A549 (cell line): ENCODE measurements at regions not wholly inside any gene's neighbourhood (a gene's known extent, or its start where the extent isn't known, plus 50 kb on each side); places are given as distances from the start of the nearest gene placed in this dataset.
"Not testable (repeated sequence)": the region's sequence is repeated elsewhere in the genome, so short reads cannot be mapped to it uniquely, and the experiment has no call there.

Experiments
- ATAC-seq, 2 experiments: fragments of 200-7000 bp in 1 of 2; fragments of >200 bp in 1 of 2; cut with Nextera tagmentation in 1 of 2; cut with Tn5 transposase in 1 of 2; 3 replicates each; pipeline versions ENCODE4 v1.8.0 to v1.9.1; 2018 to 2020; ENCODE audit warnings: mild to moderate bottlenecking in 1 of 2, moderate library complexity in 1 of 2
- CTCF ChIA-PET: fragments of 300-600 bp; sonication (Branson Sonifier 250); formaldehyde crosslinking; extraction: SDS; loops from one replicate; lab custom pipeline; 2021; ENCODE audit warnings: antibody characterized with exemption, inconsistent platforms; lab: Yijun Ruan, JAX
- POLR2A ChIA-PET: fragments of 350-600 bp; formaldehyde crosslinking; extraction: SDS; loops from one replicate; lab custom pipeline; 2021; ENCODE audit warnings: antibody characterized with exemption, inconsistent platforms; lab: Yijun Ruan, JAX
- DNase-seq, 2 experiments: peaks; one replicate each; pipeline versions ENCODE4 v3.0.0 to v3.0.0-alpha.2; 2011 to 2016; ENCODE audit warnings: low read depth in 1 of 2, low spot score in 1 of 2
- FAIRE-seq: peaks from 2 replicates; lab custom pipeline; 2011; peaks lifted over from hg19 to GRCh38; lab: Jason Lieb, UNC
- H3K27ac ChIP-seq, 2 experiments: fragments of >200 bp; sonication (Bioruptor Twin); formaldehyde crosslinking; 3 replicates each; pipeline ENCODE4 v1.5.1; 2016 to 2017
- H3K4me1 ChIP-seq: fragments of >200 bp; sonication (Bioruptor Twin); formaldehyde crosslinking; 3 replicates; pipeline ENCODE4 v1.6.1; 2016
- H3K4me2 ChIP-seq: fragments of >200 bp; sonication (Bioruptor Twin); formaldehyde crosslinking; 3 replicates; pipeline ENCODE4 v1.6.1; 2016
- H3K4me3 ChIP-seq: fragments of >200 bp; sonication (Bioruptor Twin); formaldehyde crosslinking; 3 replicates; pipeline ENCODE4 v1.5.1; 2016
- H3K9me3 ChIP-seq: fragments of >200 bp; sonication (Bioruptor Twin); formaldehyde crosslinking; 3 replicates; pipeline ENCODE4 v1.6.1; 2016
- CBX2 ChIP-seq: fragments of 200-600 bp; sonication (generic); IDR thresholded peaks from 2 replicates; pipeline ENCODE4 v1.6.1; 2016; ENCODE audit warnings: low read depth, mild to moderate bottlenecking, borderline replicate concordance
- CHD4 ChIP-seq: fragments of 200-600 bp; sonication (generic); IDR thresholded peaks from 2 replicates; pipeline ENCODE4 v1.6.1; 2016; ENCODE audit warnings: antibody characterized with exemption, mild to moderate bottlenecking, borderline replicate concordance
- CTCF ChIP-seq: fragments of >200 bp; sonication (Bioruptor Twin); formaldehyde crosslinking; IDR thresholded peaks from 3 replicates; pipeline ENCODE4 v1.5.1; 2016
- EP300 ChIP-seq, 2 experiments: fragments of >200 bp; sonication (Bioruptor Twin); formaldehyde crosslinking; IDR thresholded peaks; 2 replicates in 1 of 2; 3 replicates in 1 of 2; pipeline ENCODE4 v1.6.1; 2016 to 2017
- HES2 ChIP-seq: fragments of >200 bp; sonication (Bioruptor Twin); formaldehyde crosslinking; IDR thresholded peaks from 2 replicates; pipeline ENCODE4 v1.6.1; 2016
- KDM5A ChIP-seq: fragments of 200-600 bp; sonication (generic); IDR thresholded peaks from 2 replicates; pipeline ENCODE4 v1.6.1; 2016; ENCODE audit warnings: antibody characterized with exemption, mild to moderate bottlenecking
- MAFK ChIP-seq: fragments of 450-650 bp; IDR thresholded peaks from 2 replicates; pipeline ENCODE4 v1.6.1; 2014; ENCODE audit not compliant: partially characterized antibody
- NFE2L2 ChIP-seq: fragments of 150-350 bp; conservative IDR thresholded peaks from 2 replicates; pipeline ENCODE4 v1.6.1; 2014; ENCODE audit warnings: low read length
- NR3C1 ChIP-seq: fragments of >200 bp; sonication (Bioruptor Twin); formaldehyde crosslinking; IDR thresholded peaks from 3 replicates; pipeline ENCODE4 v1.6.1; 2017
- POLR2A ChIP-seq: IDR thresholded peaks from 2 replicates; pipeline ENCODE4 v1.6.1; 2012; ENCODE audit warnings: mild to moderate bottlenecking, low read length
- RAD21 ChIP-seq, 2 experiments: fragments of >200 bp in 1 of 2; sonication (Bioruptor Twin) in 1 of 2; formaldehyde crosslinking in 1 of 2; IDR thresholded peaks in 1 of 2; conservative IDR thresholded peaks in 1 of 2; 2 replicates in 1 of 2; 3 replicates in 1 of 2; pipeline ENCODE4 v1.6.1; 2012 to 2018; ENCODE audit warnings: inconsistent platforms in 1 of 2
- RFX5 ChIP-seq: fragments of 450-650 bp; IDR thresholded peaks from 2 replicates; pipeline ENCODE4 v1.7.1; 2014; ENCODE audit warnings: antibody characterized with exemption, mild to moderate bottlenecking, moderate library complexity
- SMC3 ChIP-seq: fragments of >200 bp; sonication (Bioruptor Twin); formaldehyde crosslinking; IDR thresholded peaks from 3 replicates; pipeline ENCODE4 v1.6.1; 2018; ENCODE audit warnings: inconsistent platforms
- TFCP2L1 ChIP-seq: fragments of 250-450 bp; sonication (Bioruptor Pico); IDR thresholded peaks from 2 replicates; pipeline ENCODE4 v1.5.0; 2021; ENCODE audit warnings: mild to moderate bottlenecking
- ZSCAN20 ChIP-seq: fragments of 250-450 bp; sonication (Bioruptor Pico); IDR thresholded peaks from 2 replicates; pipeline ENCODE4 v1.8.0; 2022; ENCODE audit warnings: mild to moderate bottlenecking, moderate library complexity
- WGBS: methylation state at CpG from one replicate; pipeline ENCODE4 v1.1.6; 2017; ENCODE audit errors: missing lambda C conversion rate; 5-methylcytosine and 5-hydroxymethylcytosine counted together
- TF ChIP-seq, protein P1 (sequence below): fragments of 450-650 bp; IDR thresholded peaks from 2 replicates; pipeline ENCODE4 v1.6.1; 2014; ENCODE audit warnings: antibody characterized with exemption

DNA sequence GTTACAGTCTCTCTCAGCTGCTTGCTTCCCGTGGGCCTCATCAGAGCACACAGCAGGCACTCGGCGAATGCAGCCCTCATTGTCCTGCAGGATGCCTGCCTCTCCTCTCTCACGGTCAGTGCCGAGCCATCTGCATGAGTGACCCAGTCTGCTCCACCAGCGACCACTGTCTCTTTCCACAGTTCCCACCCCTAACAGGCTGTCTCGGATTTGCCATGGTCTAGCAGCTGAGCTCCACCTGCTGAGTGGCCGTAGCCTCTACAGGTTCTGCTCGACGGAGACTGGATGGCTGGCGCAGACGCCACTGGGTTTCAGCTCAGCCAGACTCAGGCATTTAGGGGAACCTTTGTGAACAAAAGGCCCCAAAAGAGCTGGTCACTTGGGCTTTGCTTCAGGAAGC lies 209.4 kb upstream of the FOXK1 start:
- Histone ChIP-seq H3K27ac (no peak overlapping the region), H3K9me3 (no peaks in the 10 kb centered on the region; the same call in 2 of the 3 replicates), H3K4me2 (no peak overlapping the region), H3K4me3 (no peak overlapping the region), H3K4me1 (no peaks in the 10 kb centered on the region)
- CTCF ChIA-PET = interaction anchor here (0.9 to 1.6 kb wide), 3 partner anchors 9 to 1608 kb away, joined by 3 to 5 read pairs (median 5); no protein-coding TSS in a partner anchor
- POLR2A ChIA-PET = interaction anchor here (0.5 kb wide), 1 partner anchor 14 kb away, joined by 4 read pairs; no protein-coding TSS in a partner anchor
- FAIRE-seq (no peak), DNase-seq (no peak), ATAC-seq (peak in 1 of 2 experiments; percentile 59; a peak in 1 of 6 replicates)
- TF ChIP-seq RAD21 (conservative IDR thresholded peaks at IDR 0.05 in 1 of 2, IDR thresholded peaks at IDR 0.05 in 1 of 2) (peak in 1 of 2 experiments; percentile 6; a peak in 1 of 5 replicates), CBX2 (no peak)
- WGBS = 36% methylated on average over 12 of the region's 12 CpGs

- peak; percentile 74 to 90; a peak in 5 of 6 replicates for ATAC-seq
- Histone ChIP-seq H3K4me3 (no peak overlapping the region), H3K9me3 (peaks cover 15% of the 10 kb centered on the region), H3K4me1 (no peaks in the 10 kb centered on the region), H3K4me2 (no peak overlapping the region), H3K27ac (no peak overlapping the region)
- peak; percentile 78 for FAIRE-seq
- peak; percentile 72 to 79 for DNase-seq
- POLR2A ChIA-PET = no interaction called here
- TF ChIP-seq EP300 (IDR thresholded peaks at IDR 0.05) (no peak), SMC3 (peak; percentile 67; the same call in 2 of the 3 replicates), CTCF (peak; percentile 65), ZSCAN20 (CRISPR knock-in tag) (no peak), HES2 (no peak), RAD21 (conservative IDR thresholded peaks at IDR 0.05 in 1 of 2, IDR thresholded peaks at IDR 0.05 in 1 of 2) (peak; percentile 71), RFX5 (no peak), TFCP2L1 (CRISPR knock-in tag) (no peak), CHD4 (no peak)
- TF ChIP-seq, protein P1, sequence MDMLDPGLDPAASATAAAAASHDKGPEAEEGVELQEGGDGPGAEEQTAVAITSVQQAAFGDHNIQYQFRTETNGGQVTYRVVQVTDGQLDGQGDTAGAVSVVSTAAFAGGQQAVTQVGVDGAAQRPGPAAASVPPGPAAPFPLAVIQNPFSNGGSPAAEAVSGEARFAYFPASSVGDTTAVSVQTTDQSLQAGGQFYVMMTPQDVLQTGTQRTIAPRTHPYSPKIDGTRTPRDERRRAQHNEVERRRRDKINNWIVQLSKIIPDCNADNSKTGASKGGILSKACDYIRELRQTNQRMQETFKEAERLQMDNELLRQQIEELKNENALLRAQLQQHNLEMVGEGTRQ = no peak
- CTCF ChIA-PET = interaction anchor here (0.6 to 2.5 kb wide), 18 partner anchors 10 to 997 kb away, joined by 3 to 15 read pairs (median 3); no protein-coding TSS in a partner anchor
- WGBS = 29% methylated on average over 12 of the region's 12 CpGs
These were observed 202.6 kb upstream of the FOXK1 start for GRCh38 chr7:4479367-4480039.

GRCh38 chr7:4480131-4480530 lies 202.0 kb upstream of the FOXK1 start:
- FAIRE-seq, H3K4me2 ChIP-seq, DNase-seq, ATAC-seq, H3K4me1 ChIP-seq, H3K4me3 ChIP-seq, POLR2A ChIA-PET, H3K27ac ChIP-seq: not testable (repeated sequence)
- CTCF ChIA-PET = interaction anchor here (0.9 to 2.5 kb wide), 11 partner anchors 10 to 614 kb away, joined by 3 to 15 read pairs (median 4); no protein-coding TSS in a partner anchor
- peaks cover 18% of the 10 kb centered on the region for H3K9me3 ChIP-seq
- 45% methylated on average over 11 of the region's 11 CpGs for WGBS

GRCh38 chr7:4483851-4484250 lies 198.2 kb upstream of the FOXK1 start:
- Histone ChIP-seq H3K4me3 (no peak overlapping the region), H3K4me2 (no peak overlapping the region), H3K27ac (no peak overlapping the region), H3K9me3 (peaks cover 18% of the 10 kb centered on the region)
- WGBS = 0% methylated on average over 1 of the region's 1 CpG
- no peak for ATAC-seq
- DNase-seq = no peak
- POLR2A ChIA-PET = no interaction called here
- no peak for FAIRE-seq
- TF ChIP-seq HES2 = no peak
- TF ChIP-seq MAFK = no peak
- TF ChIP-seq KDM5A = no peak
- no peak for TF ChIP-seq POLR2A
- TF ChIP-seq CTCF = no peak
- no peak for TF ChIP-seq NR3C1
- no peak for TF ChIP-seq NFE2L2
- TF ChIP-seq, all 56 proteins: peak for 0
- CTCF ChIA-PET = no interaction called here
- no peaks in the 10 kb centered on the region for H3K4me1 ChIP-seq
